ENCODE measurements at regions not wholly inside any gene's neighbourhood (a gene's known extent, or its start where the extent isn't known, plus 50 kb on each side); places are given as distances from the start of the nearest gene placed in this dataset.

- H3K36me3 ChIP-seq (ENCODE audit: control insufficient read depth, insufficient read depth, low read length), result no peaks in the 10 kb centered on the region
- H3K9ac ChIP-seq (ENCODE audit: insufficient read depth in 1 of 2, low read depth in 2 of 2, low read length in 2 of 2), result no peak overlapping the region
- H2AFZ ChIP-seq (ENCODE audit: low read depth, low read length), result no peak overlapping the region; the same call in 1 of the 2 replicates
- H3K27me3 ChIP-seq (ENCODE audit: control insufficient read depth in 2 of 2, insufficient read depth in 2 of 2, low read length in 2 of 2), result no peaks in the 10 kb centered on the region
- no peaks in the 10 kb centered on the region for H3K79me2 ChIP-seq (ENCODE audit: control insufficient read depth, insufficient read depth, low read length)
- no peak overlapping the region for H3K4me2 ChIP-seq (ENCODE audit: insufficient read depth, low read length)
- no peaks in the 10 kb centered on the region for H3K9me1 ChIP-seq (ENCODE audit: control insufficient read depth, insufficient read depth, low read length)
- no peak overlapping the region for H3K4me3 ChIP-seq
- no peaks in the 10 kb centered on the region for H3K4me1 ChIP-seq (replicated peaks in 1 of 2; ENCODE audit: control insufficient read depth in 2 of 2, insufficient read depth in 2 of 2, low read length in 2 of 2)
- intact Hi-C loops (cut with micrococcal nuclease), result no loop called here
- ATAC-seq (no peak), DNase-seq (ENCODE audit: extremely low read depth in 1 of 4, low spot score in 3 of 4) (no peak), FAIRE-seq (no peak)
- no peak overlapping the region for H3K27ac ChIP-seq (ENCODE audit: extremely low read depth, low read depth, low read length)
- TF ChIP-seq SMARCE1 (IDR thresholded peaks at IDR 0.05), result no peak
- TF ChIP-seq HNRNPK (IDR thresholded peaks at IDR 0.05; ENCODE audit: low read depth, low read length, poor library complexity, severe bottlenecking), result no peak
- no peak for TF ChIP-seq YBX1 (IDR thresholded peaks at IDR 0.05)
- no peak for TF ChIP-seq BCL6 (CRISPR knock-in tag; IDR thresholded peaks at IDR 0.05)
- no peak for TF ChIP-seq PHF8 (IDR thresholded peaks at IDR 0.05; ENCODE audit: borderline replicate concordance, low read length)
- no TSS peak for BruUV-seq (replicated peaks)
- no peaks in the 10 kb centered on the region; the same call in 1 of the 2 replicates for H3K9me3 ChIP-seq (replicated peaks; ENCODE audit: control insufficient read depth, insufficient read depth, low read depth, low read length)
- H4K20me1 ChIP-seq (replicated peaks; ENCODE audit: control insufficient read depth, insufficient read depth, low read length), result no peaks in the 10 kb centered on the region
- ChIA-PET POLR2A (no interaction called here), CTCF (ENCODE audit: low intra/inter-chr PET ratio) (no interaction called here)
- in situ Hi-C loops (cut with MboI), result no loop called here
- WGBS (ENCODE audit: insufficient coverage, low coverage, missing lambda C conversion rate), result 11% methylated on average over 1 of the region's 1 CpG
Measured at GRCh38 chr1:191343816-191344215, 814.4 kb upstream of the RGS18 start.

GRCh38 chr1:191346381-191346780 is 811.9 kb upstream of the RGS18 start:
- in situ Hi-C loops (cut with MboI) (no loop called here), intact Hi-C loops (cut with micrococcal nuclease) (no loop called here)
- Histone ChIP-seq H3K4me3 (no peak overlapping the region), H2AFZ (ENCODE audit: low read depth, low read length) (peak overlapping the region; percentile 7; the same call in 1 of the 2 replicates), H3K27me3 (ENCODE audit: control insufficient read depth in 2 of 2, insufficient read depth in 2 of 2, low read length in 2 of 2) (no peaks in the 10 kb centered on the region), H3K4me1 (replicated peaks in 1 of 2; ENCODE audit: control insufficient read depth in 2 of 2, insufficient read depth in 2 of 2, low read length in 2 of 2) (no peaks in the 10 kb centered on the region), H3K9ac (ENCODE audit: insufficient read depth in 1 of 2, low read depth in 2 of 2, low read length in 2 of 2) (no peak overlapping the region), H3K9me1 (ENCODE audit: control insufficient read depth, insufficient read depth, low read length) (no peaks in the 10 kb centered on the region), H3K27ac (ENCODE audit: extremely low read depth, low read depth, low read length) (no peak overlapping the region), H4K20me1 (replicated peaks; ENCODE audit: control insufficient read depth, insufficient read depth, low read length) (no peaks in the 10 kb centered on the region), H3K36me3 (ENCODE audit: control insufficient read depth, insufficient read depth, low read length) (no peaks in the 10 kb centered on the region), H3K9me3 (replicated peaks; ENCODE audit: control insufficient read depth, insufficient read depth, low read depth, low read length) (no peaks in the 10 kb centered on the region; the same call in 1 of the 2 replicates), H3K4me2 (ENCODE audit: insufficient read depth, low read length) (no peak overlapping the region), H3K79me2 (ENCODE audit: control insufficient read depth, insufficient read depth, low read length) (no peaks in the 10 kb centered on the region)
- TF ChIP-seq ZNF277 (CRISPR knock-in tag; IDR thresholded peaks at IDR 0.05; ENCODE audit: borderline replicate concordance) (no peak), TAF15 (IDR thresholded peaks at IDR 0.05; ENCODE audit: low read depth, low read length) (no peak), FOXO4 (CRISPR knock-in tag; IDR thresholded peaks at IDR 0.05) (no peak), ZNF324 (CRISPR knock-in tag; IDR thresholded peaks at IDR 0.05) (no peak), MAX (CRISPR knock-in tag; IDR thresholded peaks at IDR 0.05) (no peak)
- CTCF ChIA-PET (ENCODE audit: low intra/inter-chr PET ratio), result no interaction called here
- no TSS peak for BruUV-seq (replicated peaks)
- 2% methylated on average over 3 of the region's 3 CpGs for WGBS (ENCODE audit: insufficient coverage, low coverage, missing lambda C conversion rate)
- ATAC-seq (no peak), FAIRE-seq (no peak), DNase-seq (ENCODE audit: extremely low read depth in 1 of 4, low spot score in 3 of 4) (no peak)
- POLR2A ChIA-PET, result no interaction called here
